Coronary artery (tissue), 2 donors: ENCODE measurements at regions not wholly inside any gene's neighbourhood (a gene's known extent, or its start where the extent isn't known, plus 50 kb on each side); places are given as distances from the start of the nearest gene placed in this dataset.

Experiments
- DNase-seq: peaks from one replicate; pipeline ENCODE4 v3.0.0-alpha.2; 2017; ENCODE audit warnings: low spot score
- H3K27ac ChIP-seq, 2 donors: fragments of 200-600 bp; sonication (generic); one replicate each; pipeline ENCODE4 v1.5.1; 2016 to 2019
- H3K4me3 ChIP-seq: fragments of 200-600 bp; sonication (generic); 2 replicates; pipeline ENCODE4 v1.5.1; 2016; ENCODE audit warnings: mild to moderate bottlenecking, moderate library complexity
- CTCF ChIP-seq: fragments of 200-600 bp; sonication (generic); IDR thresholded peaks from one replicate; pipeline ENCODE4 v1.5.1; 2019; ENCODE audit warnings: antibody characterized with exemption

GRCh38 chr13:104461049-104461448 lies 1394.8 kb upstream of the SLC10A2 start:
- no peak overlapping the region for H3K4me3 ChIP-seq
- no peak for TF ChIP-seq CTCF
- no peak for DNase-seq
- H3K27ac ChIP-seq = no peak overlapping the region

- no peak for TF ChIP-seq CTCF
- no peak overlapping the region for H3K27ac ChIP-seq
- no peak overlapping the region for H3K4me3 ChIP-seq
- DNase-seq = no peak
These were observed 1394.3 kb upstream of the SLC10A2 start for GRCh38 chr13:104460554-104460953.

- Histone ChIP-seq H3K27ac (no peak overlapping the region), H3K4me3 (no peak overlapping the region)
- no peak for TF ChIP-seq CTCF
- no peak for DNase-seq
These were observed 1383.8 kb upstream of the SLC10A2 start for GRCh38 chr13:104450006-104450405.

GRCh38 chr13:104447348-104447747 lies 1381.1 kb upstream of the SLC10A2 start:
- TF ChIP-seq CTCF = no peak
- DNase-seq = no peak

GRCh38 chr13:104442536-104442935 lies 1376.3 kb upstream of the SLC10A2 start:
- Histone ChIP-seq H3K27ac (no peak overlapping the region), H3K4me3 (no peak overlapping the region)
- no peak for TF ChIP-seq CTCF
- DNase-seq = no peak

More at GRCh38 chr13:104447348-104447747, 1381.1 kb upstream of the SLC10A2 start:
- Histone ChIP-seq H3K4me3 (no peak overlapping the region), H3K27ac (no peak overlapping the region)

GRCh38 chr13:104436555-104436954 lies 1370.3 kb upstream of the SLC10A2 start:
- no peak overlapping the region for H3K4me3 ChIP-seq

More at GRCh38 chr13:104436555-104436954, 1370.3 kb upstream of the SLC10A2 start:
- no peak overlapping the region for H3K27ac ChIP-seq
- no peak for TF ChIP-seq CTCF
- no peak for DNase-seq
